ENCODE measurements at regions not wholly inside any gene's neighbourhood (a gene's known extent, or its start where the extent isn't known, plus 50 kb on each side); places are given as distances from the start of the nearest gene placed in this dataset.

DNA sequence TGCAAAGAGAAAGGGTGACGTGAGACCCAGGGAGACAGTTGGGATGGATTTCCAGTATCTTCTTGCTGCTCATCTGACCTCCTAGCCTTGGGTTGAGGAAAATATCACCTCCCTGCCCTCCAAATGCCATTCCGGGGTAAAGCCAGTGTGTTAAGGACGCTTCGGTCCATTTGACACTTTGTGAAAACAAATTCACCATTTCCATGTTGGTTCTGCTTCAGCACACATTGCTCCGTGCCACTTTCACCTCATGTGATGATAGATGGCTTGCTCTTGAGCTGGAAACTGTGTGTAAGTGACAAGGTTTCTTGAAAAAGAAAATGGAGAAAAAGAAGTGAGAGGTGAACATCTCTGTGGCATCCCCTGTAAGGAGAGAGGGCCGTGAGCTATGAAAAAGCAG, 256.1 kb upstream of the PGRMC2 start:
- TF ChIP-seq, protein P1, sequence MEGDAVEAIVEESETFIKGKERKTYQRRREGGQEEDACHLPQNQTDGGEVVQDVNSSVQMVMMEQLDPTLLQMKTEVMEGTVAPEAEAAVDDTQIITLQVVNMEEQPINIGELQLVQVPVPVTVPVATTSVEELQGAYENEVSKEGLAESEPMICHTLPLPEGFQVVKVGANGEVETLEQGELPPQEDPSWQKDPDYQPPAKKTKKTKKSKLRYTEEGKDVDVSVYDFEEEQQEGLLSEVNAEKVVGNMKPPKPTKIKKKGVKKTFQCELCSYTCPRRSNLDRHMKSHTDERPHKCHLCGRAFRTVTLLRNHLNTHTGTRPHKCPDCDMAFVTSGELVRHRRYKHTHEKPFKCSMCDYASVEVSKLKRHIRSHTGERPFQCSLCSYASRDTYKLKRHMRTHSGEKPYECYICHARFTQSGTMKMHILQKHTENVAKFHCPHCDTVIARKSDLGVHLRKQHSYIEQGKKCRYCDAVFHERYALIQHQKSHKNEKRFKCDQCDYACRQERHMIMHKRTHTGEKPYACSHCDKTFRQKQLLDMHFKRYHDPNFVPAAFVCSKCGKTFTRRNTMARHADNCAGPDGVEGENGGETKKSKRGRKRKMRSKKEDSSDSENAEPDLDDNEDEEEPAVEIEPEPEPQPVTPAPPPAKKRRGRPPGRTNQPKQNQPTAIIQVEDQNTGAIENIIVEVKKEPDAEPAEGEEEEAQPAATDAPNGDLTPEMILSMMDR (IDR thresholded peaks at IDR 0.05) = no peak
- TF ChIP-seq POLR2A (IDR thresholded peaks at IDR 0.05) (no peak), POLR2AphosphoS5 (IDR thresholded peaks at IDR 0.05) (no peak), EP300 (IDR thresholded peaks at IDR 0.05) (no peak)
